ENCODE measurements at regions not wholly inside any gene's neighbourhood (a gene's known extent, or its start where the extent isn't known, plus 50 kb on each side); places are given as distances from the start of the nearest gene placed in this dataset.

DNA sequence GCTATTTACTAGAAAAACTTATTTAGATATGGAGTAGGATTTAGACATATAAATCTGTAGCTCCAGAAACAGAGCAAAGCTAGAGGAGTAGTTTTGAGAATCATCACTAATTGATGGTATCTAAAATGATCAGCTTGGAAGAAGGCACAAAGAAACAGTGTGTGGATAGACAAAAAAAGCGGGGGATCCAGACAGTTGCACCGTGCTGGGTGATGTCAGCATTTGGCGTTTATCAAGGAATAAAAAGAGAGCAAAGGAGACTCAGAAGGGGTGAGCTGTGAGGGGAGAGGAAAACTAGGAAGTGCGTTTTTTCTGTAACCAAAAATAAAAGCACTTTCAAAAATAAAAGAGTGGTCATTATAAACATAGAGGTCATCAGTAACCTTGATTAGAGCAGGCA lies 90.5 kb upstream of the GPRIN3 start:
- intact Hi-C loops (cut with DNase I), result no loop called here
- TF ChIP-seq, protein P1, sequence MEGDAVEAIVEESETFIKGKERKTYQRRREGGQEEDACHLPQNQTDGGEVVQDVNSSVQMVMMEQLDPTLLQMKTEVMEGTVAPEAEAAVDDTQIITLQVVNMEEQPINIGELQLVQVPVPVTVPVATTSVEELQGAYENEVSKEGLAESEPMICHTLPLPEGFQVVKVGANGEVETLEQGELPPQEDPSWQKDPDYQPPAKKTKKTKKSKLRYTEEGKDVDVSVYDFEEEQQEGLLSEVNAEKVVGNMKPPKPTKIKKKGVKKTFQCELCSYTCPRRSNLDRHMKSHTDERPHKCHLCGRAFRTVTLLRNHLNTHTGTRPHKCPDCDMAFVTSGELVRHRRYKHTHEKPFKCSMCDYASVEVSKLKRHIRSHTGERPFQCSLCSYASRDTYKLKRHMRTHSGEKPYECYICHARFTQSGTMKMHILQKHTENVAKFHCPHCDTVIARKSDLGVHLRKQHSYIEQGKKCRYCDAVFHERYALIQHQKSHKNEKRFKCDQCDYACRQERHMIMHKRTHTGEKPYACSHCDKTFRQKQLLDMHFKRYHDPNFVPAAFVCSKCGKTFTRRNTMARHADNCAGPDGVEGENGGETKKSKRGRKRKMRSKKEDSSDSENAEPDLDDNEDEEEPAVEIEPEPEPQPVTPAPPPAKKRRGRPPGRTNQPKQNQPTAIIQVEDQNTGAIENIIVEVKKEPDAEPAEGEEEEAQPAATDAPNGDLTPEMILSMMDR (IDR thresholded peaks at IDR 0.05), result no peak
- Histone ChIP-seq H3K27ac (no peak overlapping the region), H3K36me3 (no peaks in the 10 kb centered on the region), H3K27me3 (ENCODE audit: low read depth) (no peaks in the 10 kb centered on the region), H3K4me1 (no peaks in the 10 kb centered on the region), H3K4me3 (no peak overlapping the region), H3K9me3 (no peaks in the 10 kb centered on the region)
- DNase-seq, result no peak
- ATAC-seq, result no peak

- TF ChIP-seq, protein P1 (IDR thresholded peaks at IDR 0.05), result no peak
- H3K27ac ChIP-seq, result no peak overlapping the region
- no peak overlapping the region for H3K4me3 ChIP-seq
- intact Hi-C loops (cut with DNase I), result no loop called here
- H3K27me3 ChIP-seq (ENCODE audit: low read depth), result no peaks in the 10 kb centered on the region
- H3K9me3 ChIP-seq, result no peaks in the 10 kb centered on the region
- no peaks in the 10 kb centered on the region for H3K4me1 ChIP-seq
- no peaks in the 10 kb centered on the region for H3K36me3 ChIP-seq
- no peak for DNase-seq
- no peak for ATAC-seq
Measured at GRCh38 chr4:89397441-89397840, 89.8 kb upstream of the GPRIN3 start.

- TF ChIP-seq, protein P1 (IDR thresholded peaks at IDR 0.05), result no peak
- DNase-seq (no peak), ATAC-seq (no peak)
- no peaks in the 10 kb centered on the region for H3K27me3 ChIP-seq (ENCODE audit: low read depth)
- H3K9me3 ChIP-seq, result no peaks in the 10 kb centered on the region
- H3K36me3 ChIP-seq, result no peaks in the 10 kb centered on the region
- no peak overlapping the region for H3K27ac ChIP-seq
- intact Hi-C loops (cut with DNase I), result no loop called here
- no peaks in the 10 kb centered on the region for H3K4me1 ChIP-seq
- H3K4me3 ChIP-seq, result no peak overlapping the region
Measured at GRCh38 chr4:89382439-89382838, 74.8 kb upstream of the GPRIN3 start.

- no peaks in the 10 kb centered on the region for H3K36me3 ChIP-seq
- H3K27me3 ChIP-seq (ENCODE audit: low read depth), result no peaks in the 10 kb centered on the region
- TF ChIP-seq, protein P1 (IDR thresholded peaks at IDR 0.05), result no peak
- ATAC-seq, result no peak
- no peak for DNase-seq
- H3K9me3 ChIP-seq, result no peaks in the 10 kb centered on the region
- intact Hi-C loops (cut with DNase I), result no loop called here
- no peak overlapping the region for H3K27ac ChIP-seq
- H3K4me3 ChIP-seq, result no peak overlapping the region
- no peaks in the 10 kb centered on the region for H3K4me1 ChIP-seq
Measured at GRCh38 chr4:89380980-89381379, 73.4 kb upstream of the GPRIN3 start.

- no peak overlapping the region for H3K27ac ChIP-seq
- ATAC-seq, result no peak
- no peak for DNase-seq
Measured at GRCh38 chr4:89379511-89380044, 72.0 kb upstream of the GPRIN3 start.

More at GRCh38 chr4:89379511-89380044, 72.0 kb upstream of the GPRIN3 start:
- no peak overlapping the region for H3K4me3 ChIP-seq
- intact Hi-C loops (cut with DNase I), result no loop called here
- no peaks in the 10 kb centered on the region for H3K27me3 ChIP-seq (ENCODE audit: low read depth)
- no peaks in the 10 kb centered on the region for H3K4me1 ChIP-seq
- H3K36me3 ChIP-seq, result no peaks in the 10 kb centered on the region
- TF ChIP-seq, protein P1 (IDR thresholded peaks at IDR 0.05), result no peak
- no peaks in the 10 kb centered on the region for H3K9me3 ChIP-seq
